GM12878 (cell line): ENCODE measurements at regions not wholly inside any gene's neighbourhood (a gene's known extent, or its start where the extent isn't known, plus 50 kb on each side); places are given as distances from the start of the nearest gene placed in this dataset.
"Not testable (repeated sequence)": the region's sequence is repeated elsewhere in the genome, so short reads cannot be mapped to it uniquely, and the experiment has no call there.

Experiments used
- ATAC-seq: fragments of 200-7000 bp; cut with Tn5 transposase; 3 replicates; pipeline ENCODE4 v1.9.1; 2020; ENCODE audit warnings: mild to moderate bottlenecking, moderate library complexity
- BruUV-seq: library from RNA; stranded (reverse); fragments of 400-500 nt; replicated peaks from 2 replicates; lab custom pipeline; 2021; lab: Mats Ljungman, UMichigan
- CTCF ChIA-PET: fragments of 300-600 bp; sonication (Branson Sonifier 250); formaldehyde crosslinking; extraction: SDS; loops from one replicate; lab custom pipeline; 2021; ENCODE audit warnings: inconsistent platforms; lab: Yijun Ruan, JAX
- POLR2A ChIA-PET: fragments of 350-600 bp; formaldehyde crosslinking; extraction: SDS; loops from one replicate; lab custom pipeline; 2021; ENCODE audit warnings: inconsistent platforms; lab: Charles Lee
- RAD21 ChIA-PET: fragments of 300-600 bp; sonication (Branson Sonifier 250); formaldehyde crosslinking; loops from one replicate; lab custom pipeline; 2023; ENCODE audit warnings: antibody characterized with exemption; ENCODE audit not compliant: unreplicated experiment; lab: Charles Lee
- SMC1A ChIA-PET: fragments of 300-600 bp; sonication (Branson Sonifier 250); formaldehyde crosslinking; loops from one replicate; lab custom pipeline; 2023; ENCODE audit not compliant: unreplicated experiment, uncharacterized antibody; lab: Charles Lee
- DNase-seq: peaks from one replicate; pipeline ENCODE4 v3.0.0-alpha.2; 2011; ENCODE audit warnings: low read depth, low spot score
- FAIRE-seq: peaks from 3 replicates; lab custom pipeline; 2011; peaks lifted over from hg19 to GRCh38; lab: Jason Lieb, UNC
- H2AFZ ChIP-seq: 2 replicates; pipeline ENCODE4 v1.6.0; 2011; ENCODE audit warnings: low read depth, low read length, control low read depth; ENCODE audit not compliant: control insufficient read depth
- H3K27ac ChIP-seq: 2 replicates; pipeline ENCODE4 v1.5.1; 2011; ENCODE audit warnings: control low read depth; ENCODE audit not compliant: control insufficient read depth, insufficient read depth
- H3K27me3 ChIP-seq, 2 experiments: replicated peaks in 1 of 2; 2 replicates each; pipeline versions ENCODE4 v1.6.0 to v1.6.1; 2011; ENCODE audit warnings: low read length in 1 of 2; ENCODE audit not compliant: control insufficient read depth in 2 of 2, insufficient read depth in 2 of 2
- H3K36me3 ChIP-seq, 2 experiments: 2 replicates each; pipeline ENCODE4 v1.5.1; 2011; ENCODE audit warnings: low read length in 1 of 2; ENCODE audit not compliant: control insufficient read depth in 2 of 2, insufficient read depth in 2 of 2
- H3K4me1 ChIP-seq: 2 replicates; pipeline ENCODE4 v1.6.1; 2011; ENCODE audit warnings: mild to moderate bottlenecking, low read length, moderate library complexity, mixed read lengths; ENCODE audit not compliant: control insufficient read depth, insufficient read depth
- H3K4me2 ChIP-seq: 2 replicates; pipeline ENCODE4 v1.6.0; 2011; ENCODE audit warnings: control low read depth; ENCODE audit not compliant: control insufficient read depth, insufficient read depth
- H3K4me3 ChIP-seq: fragments of 200-600 bp; sonication (generic); 2 replicates; pipeline ENCODE4 v1.5.1; 2016
- H3K79me2 ChIP-seq: 2 replicates; pipeline ENCODE4 v1.6.0; 2011; ENCODE audit warnings: low read length; ENCODE audit not compliant: control insufficient read depth, insufficient read depth
- H3K9ac ChIP-seq: 2 replicates; pipeline ENCODE4 v1.8.0; 2011; ENCODE audit warnings: low read length, control low read depth, mixed read lengths; ENCODE audit not compliant: control insufficient read depth, insufficient read depth
- H3K9me3 ChIP-seq: replicated peaks from 3 replicates; pipeline ENCODE4 v1.5.1; 2011; ENCODE audit warnings: mild to moderate bottlenecking, low read length; ENCODE audit not compliant: control insufficient read depth, insufficient read depth
- H4K20me1 ChIP-seq: 2 replicates; pipeline ENCODE4 v1.6.0; 2011; ENCODE audit not compliant: control insufficient read depth, insufficient read depth
- BMI1 ChIP-seq: fragments of 450-650 bp; IDR thresholded peaks from 2 replicates; pipeline ENCODE4 v1.6.1; 2016; ENCODE audit warnings: mild to moderate bottlenecking, moderate library complexity, borderline replicate concordance
- CREM ChIP-seq: IDR thresholded peaks from 2 replicates; pipeline ENCODE4 v1.6.1; 2014; ENCODE audit warnings: antibody characterized with exemption, low read depth
- EP300 ChIP-seq, 2 experiments: fragments of 150-350 bp in 1 of 2; IDR thresholded peaks; 2 replicates each; pipeline ENCODE4 v1.6.1; 2011 to 2012; ENCODE audit warnings: low read depth in 2 of 2, low read length in 2 of 2, borderline replicate concordance in 1 of 2, improper control_type of control experiment in 1 of 2, inconsistent platforms in 1 of 2; ENCODE audit not compliant: control insufficient read depth in 1 of 2
- FOS ChIP-seq: IDR thresholded peaks from 3 replicates; pipeline ENCODE4 v1.6.1; 2011; ENCODE audit warnings: borderline replicate concordance; ENCODE audit not compliant: insufficient read length; ENCODE audit errors: extremely low read depth
- KLF5 ChIP-seq: fragments of 450-650 bp; IDR thresholded peaks from 2 replicates; pipeline ENCODE4 v1.6.1; 2014; ENCODE audit warnings: mild to moderate bottlenecking; ENCODE audit not compliant: partially characterized antibody
- MTA2 ChIP-seq: fragments of 450-650 bp; IDR thresholded peaks from 2 replicates; pipeline ENCODE4 v1.6.1; 2016; ENCODE audit warnings: low read depth, mild to moderate bottlenecking, moderate library complexity
- MYB ChIP-seq: fragments of 150-350 bp; IDR thresholded peaks from 2 replicates; pipeline ENCODE4 v1.6.1; 2014; ENCODE audit warnings: mild to moderate bottlenecking, low read depth, low read length, borderline replicate concordance
- SPI1 ChIP-seq: IDR thresholded peaks from 2 replicates; pipeline ENCODE4 v1.6.1; 2011; ENCODE audit warnings: low read depth, mild to moderate bottlenecking, low read length, moderate library complexity, borderline replicate concordance; ENCODE audit not compliant: insufficient read depth
- SRF ChIP-seq, 2 experiments: IDR thresholded peaks; 2 replicates each; pipeline ENCODE4 v1.6.1; 2011; ENCODE audit warnings: low read depth in 2 of 2, low read length in 2 of 2, mild to moderate bottlenecking in 1 of 2, moderate library complexity in 1 of 2
- WGBS: methylation state at CpG from one replicate; pipeline ENCODE4 v1.1.6; 2016; ENCODE audit warnings: low lambda C conversion rate; ENCODE audit not compliant: insufficient replicate concordance, insufficient coverage; ENCODE audit errors: missing lambda C conversion rate; 5-methylcytosine and 5-hydroxymethylcytosine counted together
- in situ Hi-C: fragments of 300-500 bp; cut with MboI; formaldehyde crosslinking; loops from 9 replicates; pipeline ENCODE4 v1.14.3; 2018; ENCODE audit warnings: mixed read lengths
- intact Hi-C: fragments of 100-400 bp; cut with micrococcal nuclease; formaldehyde crosslinking; loops from one replicate; pipeline ENCODE4 v1.14.2; 2022; ENCODE audit not compliant: unreplicated experiment
- TF ChIP-seq, protein P1 (sequence below): fragments of 150-350 bp; IDR thresholded peaks from 2 replicates; pipeline ENCODE4 v1.6.1; 2016; ENCODE audit warnings: low read depth, low read length

DNA sequence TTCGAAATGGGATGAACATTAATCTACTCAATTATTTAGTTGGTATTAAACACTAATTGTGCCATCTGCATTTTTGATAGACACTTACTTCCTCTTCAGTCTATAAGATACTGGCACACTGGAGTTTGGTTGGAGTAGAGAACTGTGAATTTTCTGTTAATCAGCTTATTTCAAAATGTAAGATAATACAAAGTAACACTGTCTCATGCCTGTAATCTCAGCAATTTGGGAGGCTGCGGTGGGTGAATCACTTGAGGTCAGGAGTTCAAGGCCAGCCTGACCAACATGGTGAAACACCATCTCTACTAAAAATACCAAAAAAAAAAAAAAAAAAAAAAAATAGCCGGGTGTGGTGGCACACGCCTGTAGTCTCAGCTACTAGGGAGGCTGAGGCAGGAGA, 440.2 kb upstream of the NUDT12 start:
- DNase-seq, BruUV-seq, H3K79me2 ChIP-seq, FAIRE-seq, intact Hi-C loops, H3K4me2 ChIP-seq, H3K36me3 ChIP-seq, H3K9ac ChIP-seq, ATAC-seq, H3K4me1 ChIP-seq, H4K20me1 ChIP-seq, in situ Hi-C loops, H3K27ac ChIP-seq, H3K4me3 ChIP-seq, H3K9me3 ChIP-seq, H2AFZ ChIP-seq, H3K27me3 ChIP-seq: not testable (repeated sequence)
- WGBS, result 10% methylated on average over 4 of the region's 4 CpGs
- ChIA-PET POLR2A (interaction anchor here (0.6 kb wide), 1 partner anchor 1056 kb away, joined by 3 read pairs; no protein-coding TSS in a partner anchor), SMC1A (interaction anchor here (0.9 kb wide), 1 partner anchor 10 kb away, joined by 4 read pairs; no protein-coding TSS in a partner anchor), RAD21 (interaction anchor here (0.8 kb wide), 1 partner anchor 114 kb away, joined by 3 read pairs; no protein-coding TSS in a partner anchor), CTCF (interaction anchor here (1.2 to 1.4 kb wide), 2 partner anchors 11 to 15 kb away, joined by 3 to 4 read pairs; no protein-coding TSS in a partner anchor)

DNA sequence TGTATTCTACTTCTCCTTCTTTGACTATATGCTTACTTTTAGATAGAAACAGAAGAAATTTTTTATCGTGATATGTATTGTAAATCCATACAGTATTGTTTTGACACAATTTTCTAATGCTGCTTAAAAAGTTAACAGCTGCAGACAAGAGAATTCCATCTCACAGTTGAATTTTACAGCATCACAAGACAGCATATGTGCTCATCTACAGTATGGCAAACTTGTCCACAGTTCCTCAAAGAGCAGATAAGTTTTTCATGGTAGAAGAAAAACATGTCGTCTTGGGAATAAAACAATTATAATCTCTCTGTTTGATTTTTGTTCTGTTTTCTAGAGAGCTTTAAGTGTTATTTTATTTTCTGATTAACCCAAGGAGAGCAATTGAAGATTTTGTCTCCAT, 438.5 kb upstream of the NUDT12 start:
- ChIA-PET SMC1A (interaction anchor here (1.4 to 2.2 kb wide), 5 partner anchors 13 to 171 kb away, joined by 3 to 7 read pairs (median 5); no protein-coding TSS in a partner anchor), POLR2A (no interaction called here), CTCF (interaction anchor here (1.8 kb wide), 1 partner anchor 12 kb away, joined by 8 read pairs; no protein-coding TSS in a partner anchor), RAD21 (no interaction called here)
- no peak overlapping the region for H3K4me3 ChIP-seq
- TF ChIP-seq FOS, result no peak
- no peak for TF ChIP-seq SRF (IDR thresholded peaks at IDR 0.05; ENCODE audit: low read depth in 2 of 2, low read length in 2 of 2)
- no peak for TF ChIP-seq KLF5
- TF ChIP-seq BMI1, result no peak
- TF ChIP-seq, protein P1, sequence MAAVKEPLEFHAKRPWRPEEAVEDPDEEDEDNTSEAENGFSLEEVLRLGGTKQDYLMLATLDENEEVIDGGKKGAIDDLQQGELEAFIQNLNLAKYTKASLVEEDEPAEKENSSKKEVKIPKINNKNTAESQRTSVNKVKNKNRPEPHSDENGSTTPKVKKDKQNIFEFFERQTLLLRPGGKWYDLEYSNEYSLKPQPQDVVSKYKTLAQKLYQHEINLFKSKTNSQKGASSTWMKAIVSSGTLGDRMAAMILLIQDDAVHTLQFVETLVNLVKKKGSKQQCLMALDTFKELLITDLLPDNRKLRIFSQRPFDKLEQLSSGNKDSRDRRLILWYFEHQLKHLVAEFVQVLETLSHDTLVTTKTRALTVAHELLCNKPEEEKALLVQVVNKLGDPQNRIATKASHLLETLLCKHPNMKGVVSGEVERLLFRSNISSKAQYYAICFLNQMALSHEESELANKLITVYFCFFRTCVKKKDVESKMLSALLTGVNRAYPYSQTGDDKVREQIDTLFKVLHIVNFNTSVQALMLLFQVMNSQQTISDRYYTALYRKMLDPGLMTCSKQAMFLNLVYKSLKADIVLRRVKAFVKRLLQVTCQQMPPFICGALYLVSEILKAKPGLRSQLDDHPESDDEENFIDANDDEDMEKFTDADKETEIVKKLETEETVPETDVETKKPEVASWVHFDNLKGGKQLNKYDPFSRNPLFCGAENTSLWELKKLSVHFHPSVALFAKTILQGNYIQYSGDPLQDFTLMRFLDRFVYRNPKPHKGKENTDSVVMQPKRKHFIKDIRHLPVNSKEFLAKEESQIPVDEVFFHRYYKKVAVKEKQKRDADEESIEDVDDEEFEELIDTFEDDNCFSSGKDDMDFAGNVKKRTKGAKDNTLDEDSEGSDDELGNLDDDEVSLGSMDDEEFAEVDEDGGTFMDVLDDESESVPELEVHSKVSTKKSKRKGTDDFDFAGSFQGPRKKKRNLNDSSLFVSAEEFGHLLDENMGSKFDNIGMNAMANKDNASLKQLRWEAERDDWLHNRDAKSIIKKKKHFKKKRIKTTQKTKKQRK, result no peak
- TF ChIP-seq SPI1, result no peak
- TF ChIP-seq MYB, result no peak
- TF ChIP-seq MTA2, result no peak
- no peak for TF ChIP-seq EP300 (IDR thresholded peaks at IDR 0.05; ENCODE audit: borderline replicate concordance in 1 of 2, control insufficient read depth in 1 of 2, low read depth in 2 of 2, low read length in 2 of 2)
- no peak for TF ChIP-seq CREM
- H3K79me2 ChIP-seq, result no peaks in the 10 kb centered on the region
- H3K9ac ChIP-seq, result no peak overlapping the region
- no peak overlapping the region for H2AFZ ChIP-seq
- no peaks in the 10 kb centered on the region for H3K36me3 ChIP-seq
- in situ Hi-C loops (no loop called here), intact Hi-C loops (no loop called here)
- H3K27ac ChIP-seq, result no peak overlapping the region
- no peak for ATAC-seq
- DNase-seq, result no peak
- no peaks in the 10 kb centered on the region for H4K20me1 ChIP-seq
- BruUV-seq, result no TSS peak
- no peak for FAIRE-seq
- WGBS, result 28% methylated on average over 2 of the region's 2 CpGs
- H3K4me2 ChIP-seq, result no peak overlapping the region
- H3K27me3 ChIP-seq, result no peaks in the 10 kb centered on the region
- no peaks in the 10 kb centered on the region for H3K4me1 ChIP-seq
- H3K9me3 ChIP-seq, result no peaks in the 10 kb centered on the region
